Neural progenitor cell (in vitro differentiated cells): ENCODE measurements at regions not wholly inside any gene's neighbourhood (a gene's known extent, or its start where the extent isn't known, plus 50 kb on each side); places are given as distances from the start of the nearest gene placed in this dataset.

ENCODE experiments used
- EZH2 ChIP-seq: fragments of 200-600 bp; sonication (generic); IDR thresholded peaks from 2 replicates; pipeline ENCODE4 v1.6.1; 2017; ENCODE audit warnings: antibody characterized with exemption, mild to moderate bottlenecking, moderate library complexity
- EZH2phosphoT487 ChIP-seq: fragments of 200-600 bp; sonication (generic); IDR thresholded peaks from 2 replicates; pipeline ENCODE4 v1.6.1; 2017; ENCODE audit warnings: antibody characterized with exemption
- TF ChIP-seq, protein P1 (sequence below): fragments of 200-600 bp; sonication (generic); IDR thresholded peaks from 2 replicates; pipeline ENCODE4 v1.5.1; 2017; ENCODE audit warnings: antibody characterized with exemption, mild to moderate bottlenecking

GRCh38 chr21:16002874-16003466 is 273.2 kb downstream of the USP25 start:
- TF ChIP-seq EZH2 = no peak
- TF ChIP-seq, protein P1, sequence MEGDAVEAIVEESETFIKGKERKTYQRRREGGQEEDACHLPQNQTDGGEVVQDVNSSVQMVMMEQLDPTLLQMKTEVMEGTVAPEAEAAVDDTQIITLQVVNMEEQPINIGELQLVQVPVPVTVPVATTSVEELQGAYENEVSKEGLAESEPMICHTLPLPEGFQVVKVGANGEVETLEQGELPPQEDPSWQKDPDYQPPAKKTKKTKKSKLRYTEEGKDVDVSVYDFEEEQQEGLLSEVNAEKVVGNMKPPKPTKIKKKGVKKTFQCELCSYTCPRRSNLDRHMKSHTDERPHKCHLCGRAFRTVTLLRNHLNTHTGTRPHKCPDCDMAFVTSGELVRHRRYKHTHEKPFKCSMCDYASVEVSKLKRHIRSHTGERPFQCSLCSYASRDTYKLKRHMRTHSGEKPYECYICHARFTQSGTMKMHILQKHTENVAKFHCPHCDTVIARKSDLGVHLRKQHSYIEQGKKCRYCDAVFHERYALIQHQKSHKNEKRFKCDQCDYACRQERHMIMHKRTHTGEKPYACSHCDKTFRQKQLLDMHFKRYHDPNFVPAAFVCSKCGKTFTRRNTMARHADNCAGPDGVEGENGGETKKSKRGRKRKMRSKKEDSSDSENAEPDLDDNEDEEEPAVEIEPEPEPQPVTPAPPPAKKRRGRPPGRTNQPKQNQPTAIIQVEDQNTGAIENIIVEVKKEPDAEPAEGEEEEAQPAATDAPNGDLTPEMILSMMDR = peak; percentile 48
- TF ChIP-seq EZH2phosphoT487 = no peak
